ENCODE measurements at regions not wholly inside any gene's neighbourhood (a gene's known extent, or its start where the extent isn't known, plus 50 kb on each side); places are given as distances from the start of the nearest gene placed in this dataset.

DNA sequence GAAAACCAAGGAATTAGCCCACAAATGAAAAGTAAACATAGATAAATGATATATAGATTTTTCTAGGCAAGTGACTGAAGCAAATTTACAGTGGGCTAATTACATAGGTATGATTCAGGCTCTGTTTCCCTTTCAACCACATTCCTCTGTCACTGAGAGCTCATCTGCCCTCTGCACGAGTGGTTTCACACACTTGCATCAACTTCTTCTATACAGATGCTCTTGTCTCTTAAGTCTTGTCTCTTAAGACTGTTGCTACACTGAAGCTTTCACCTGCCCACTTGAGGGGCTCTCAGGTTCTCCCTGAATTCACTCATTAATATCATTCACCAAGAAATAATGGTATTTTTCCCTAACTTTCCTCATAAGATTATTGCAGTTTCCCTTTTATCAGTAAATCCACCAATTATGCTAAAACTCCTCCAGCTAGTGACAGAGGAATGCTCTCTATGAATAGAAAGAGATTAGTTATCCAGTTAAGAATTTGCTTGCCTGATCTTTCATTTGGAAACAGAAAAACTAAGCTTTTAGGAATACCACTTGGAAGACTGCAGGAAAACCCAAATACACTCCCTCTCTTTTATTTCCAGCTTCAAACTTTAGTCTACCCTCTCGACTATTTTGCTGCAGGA is 95.7 kb downstream of the ELAPOR2 start:
- WGBS = 72% methylated on average over 2 of the region's 2 CpGs
- peaks cover 0 to 5% (median 2%) of the 10 kb centered on the region in 4 donors for H3K4me1 ChIP-seq

DNA sequence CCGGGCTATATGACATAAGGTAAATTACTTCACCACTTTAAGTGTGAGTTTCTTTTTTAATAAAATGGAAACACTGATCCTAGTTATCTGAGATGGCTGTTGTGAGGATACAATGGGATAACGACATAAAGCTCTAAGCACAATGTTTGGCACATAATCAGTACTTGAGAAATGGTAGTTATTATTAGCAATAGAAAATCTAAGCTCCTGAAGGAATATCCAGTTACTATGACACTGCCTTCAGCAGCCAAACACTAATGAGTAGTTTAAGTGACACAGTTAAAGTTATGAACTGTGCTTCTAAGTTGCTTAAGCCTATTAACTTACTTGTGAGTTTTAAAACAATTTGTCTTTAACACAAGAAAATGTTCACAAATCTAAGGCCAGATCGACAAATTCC is 96.8 kb downstream of the ELAPOR2 start:
- H3K27ac ChIP-seq (replicated peaks in 1 of 4) = no peak overlapping the region
- H3K27me3 ChIP-seq = no peaks in the 10 kb centered on the region
- no peaks in the 10 kb centered on the region for H3K36me3 ChIP-seq
- 83% methylated on average over 3 of the region's 3 CpGs for WGBS
- intact Hi-C loops (cut with DNase I) = no loop called here
- no peaks in the 10 kb centered on the region for H3K4me1 ChIP-seq
- H3K4me3 ChIP-seq = no peak overlapping the region
- peaks cover 0 to 4% (median 0%) of the 10 kb centered on the region in 4 donors for H3K9me3 ChIP-seq
- TF ChIP-seq POLR2AphosphoS5 (IDR thresholded peaks at IDR 0.05) (no peak), POLR2A (IDR thresholded peaks at IDR 0.05; ENCODE audit: low read depth) (no peak), EP300 (IDR thresholded peaks at IDR 0.05) (no peak)
- TF ChIP-seq, protein P1, sequence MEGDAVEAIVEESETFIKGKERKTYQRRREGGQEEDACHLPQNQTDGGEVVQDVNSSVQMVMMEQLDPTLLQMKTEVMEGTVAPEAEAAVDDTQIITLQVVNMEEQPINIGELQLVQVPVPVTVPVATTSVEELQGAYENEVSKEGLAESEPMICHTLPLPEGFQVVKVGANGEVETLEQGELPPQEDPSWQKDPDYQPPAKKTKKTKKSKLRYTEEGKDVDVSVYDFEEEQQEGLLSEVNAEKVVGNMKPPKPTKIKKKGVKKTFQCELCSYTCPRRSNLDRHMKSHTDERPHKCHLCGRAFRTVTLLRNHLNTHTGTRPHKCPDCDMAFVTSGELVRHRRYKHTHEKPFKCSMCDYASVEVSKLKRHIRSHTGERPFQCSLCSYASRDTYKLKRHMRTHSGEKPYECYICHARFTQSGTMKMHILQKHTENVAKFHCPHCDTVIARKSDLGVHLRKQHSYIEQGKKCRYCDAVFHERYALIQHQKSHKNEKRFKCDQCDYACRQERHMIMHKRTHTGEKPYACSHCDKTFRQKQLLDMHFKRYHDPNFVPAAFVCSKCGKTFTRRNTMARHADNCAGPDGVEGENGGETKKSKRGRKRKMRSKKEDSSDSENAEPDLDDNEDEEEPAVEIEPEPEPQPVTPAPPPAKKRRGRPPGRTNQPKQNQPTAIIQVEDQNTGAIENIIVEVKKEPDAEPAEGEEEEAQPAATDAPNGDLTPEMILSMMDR (IDR thresholded peaks at IDR 0.05) = no peak
- no peak for DNase-seq (ENCODE audit: extremely low spot score)

More for the DNA sequence above, 95.7 kb downstream of the ELAPOR2 start:
- no peaks in the 10 kb centered on the region for H3K27me3 ChIP-seq
- TF ChIP-seq EP300 (IDR thresholded peaks at IDR 0.05) = no peak
- TF ChIP-seq, protein P1 (IDR thresholded peaks at IDR 0.05) = no peak
- no peak for TF ChIP-seq POLR2A (IDR thresholded peaks at IDR 0.05; ENCODE audit: low read depth)
- TF ChIP-seq POLR2AphosphoS5 (IDR thresholded peaks at IDR 0.05) = no peak
- peaks cover 0 to 4% (median 0%) of the 10 kb centered on the region in 4 donors for H3K9me3 ChIP-seq
- DNase-seq (ENCODE audit: extremely low spot score) = no peak
- intact Hi-C loops (cut with DNase I) = no loop called here
- no peak overlapping the region for H3K4me3 ChIP-seq
- no peaks in the 10 kb centered on the region for H3K36me3 ChIP-seq
- H3K27ac ChIP-seq (replicated peaks in 1 of 4) = no peak overlapping the region

DNA sequence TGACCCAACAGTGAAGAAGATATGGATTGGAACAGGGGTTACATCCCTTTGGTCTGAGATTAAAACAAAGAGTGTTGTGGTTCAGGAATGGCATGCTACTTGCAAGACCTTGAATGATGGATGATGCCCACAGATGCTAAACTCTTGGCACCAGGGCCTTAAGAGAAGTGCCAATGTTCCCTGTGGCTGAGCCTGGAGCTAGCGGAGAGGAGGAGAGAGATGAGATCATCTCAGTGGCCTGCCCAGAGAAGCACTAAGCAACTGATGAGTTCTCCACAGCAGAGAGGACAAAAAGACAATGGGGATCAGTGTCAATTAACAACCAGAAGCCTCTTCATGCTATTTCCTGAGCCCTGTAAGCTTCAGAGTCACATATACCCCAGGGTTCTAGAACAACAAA is 97.8 kb downstream of the ELAPOR2 start:
- intact Hi-C loops (cut with DNase I) = no loop called here
- Histone ChIP-seq H3K36me3 (no peaks in the 10 kb centered on the region), H3K4me3 (no peak overlapping the region), H3K9me3 (peaks cover 0 to 4% (median 0%) of the 10 kb centered on the region in 4 donors), H3K27ac (replicated peaks in 1 of 4) (no peak overlapping the region), H3K4me1 (no peaks in the 10 kb centered on the region), H3K27me3 (no peaks in the 10 kb centered on the region)
- 83% methylated on average over 1 of the region's 1 CpG for WGBS
- DNase-seq (ENCODE audit: extremely low spot score) = no peak
- TF ChIP-seq, protein P1 (IDR thresholded peaks at IDR 0.05) = no peak
- TF ChIP-seq POLR2AphosphoS5 (IDR thresholded peaks at IDR 0.05) (no peak), EP300 (IDR thresholded peaks at IDR 0.05) (no peak), POLR2A (IDR thresholded peaks at IDR 0.05; ENCODE audit: low read depth) (no peak)

DNA sequence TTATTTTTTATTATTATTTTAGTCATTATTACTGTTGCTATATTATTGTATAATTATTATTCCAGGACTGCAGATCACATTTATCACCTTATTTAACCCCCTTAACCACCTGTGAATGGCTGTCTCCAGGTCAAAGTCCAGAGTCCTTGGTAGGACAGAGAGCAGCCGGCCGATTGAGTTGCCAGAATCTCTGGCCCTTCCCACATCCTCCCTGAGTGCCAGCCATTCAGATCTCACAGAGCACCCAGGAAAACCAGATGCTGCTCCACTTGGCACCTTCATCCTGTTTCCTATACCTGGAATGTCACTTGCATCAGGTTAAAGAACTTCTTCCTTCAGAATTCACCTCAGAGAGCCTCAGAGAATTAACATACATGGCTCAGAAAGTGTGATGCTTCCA is 101.1 kb downstream of the ELAPOR2 start:
- H3K4me1 ChIP-seq = peaks cover 0 to 7% (median 6%) of the 10 kb centered on the region in 4 donors
- peaks cover 0 to 4% (median 0%) of the 10 kb centered on the region in 4 donors for H3K9me3 ChIP-seq
- 81% methylated on average over 2 of the region's 2 CpGs for WGBS
- no peaks in the 10 kb centered on the region for H3K36me3 ChIP-seq
- no peaks in the 10 kb centered on the region for H3K27me3 ChIP-seq
- TF ChIP-seq, protein P1 (IDR thresholded peaks at IDR 0.05) = no peak
- TF ChIP-seq EP300 (IDR thresholded peaks at IDR 0.05) (no peak), POLR2A (IDR thresholded peaks at IDR 0.05; ENCODE audit: low read depth) (no peak), POLR2AphosphoS5 (IDR thresholded peaks at IDR 0.05) (no peak)
- intact Hi-C loops (cut with DNase I) = no loop called here
- no peak for DNase-seq (ENCODE audit: extremely low spot score)
- H3K27ac ChIP-seq (replicated peaks in 1 of 4) = no peak overlapping the region
- H3K4me3 ChIP-seq = no peak overlapping the region

DNA sequence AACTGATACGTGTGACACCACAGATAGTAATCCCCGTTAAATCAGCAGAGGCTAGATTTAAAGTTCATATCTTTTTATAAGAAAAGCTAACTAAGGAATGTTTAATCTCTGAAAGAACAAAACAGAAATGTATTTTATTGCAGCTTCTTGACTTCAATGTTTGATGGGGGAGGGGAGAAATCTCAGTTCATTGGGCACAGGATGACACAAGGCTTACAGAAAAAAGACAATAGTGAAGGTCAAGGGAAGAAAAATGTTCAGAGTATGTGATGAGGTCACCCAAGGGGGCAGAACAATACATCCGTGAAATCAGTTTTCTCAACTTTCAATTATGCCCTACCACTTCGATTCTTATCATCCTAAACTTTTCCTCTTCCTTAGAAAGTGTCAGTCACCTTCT is 102.9 kb downstream of the ELAPOR2 start:
- intact Hi-C loops (cut with DNase I) = no loop called here
- Histone ChIP-seq H3K4me3 (no peak overlapping the region), H3K27ac (replicated peaks in 1 of 4) (no peak overlapping the region), H3K4me1 (peaks cover 0 to 7% (median 6%) of the 10 kb centered on the region in 4 donors), H3K9me3 (peaks cover 0 to 4% (median 0%) of the 10 kb centered on the region in 4 donors), H3K27me3 (no peaks in the 10 kb centered on the region), H3K36me3 (no peaks in the 10 kb centered on the region)
- WGBS = 75% methylated on average over 4 of the region's 4 CpGs
- TF ChIP-seq, protein P1 (IDR thresholded peaks at IDR 0.05) = no peak
- TF ChIP-seq EP300 (IDR thresholded peaks at IDR 0.05) (no peak), POLR2A (IDR thresholded peaks at IDR 0.05; ENCODE audit: low read depth) (no peak), POLR2AphosphoS5 (IDR thresholded peaks at IDR 0.05) (no peak)
- no peak for DNase-seq (ENCODE audit: extremely low spot score)

Measured in esophagus muscularis mucosa (tissue), 4 donors.